ENCODE measurements at regions not wholly inside any gene's neighbourhood (a gene's known extent, or its start where the extent isn't known, plus 50 kb on each side); places are given as distances from the start of the nearest gene placed in this dataset.

- POLR2A ChIA-PET = no interaction called here
- DNase-seq (ENCODE audit: low read depth, low spot score) = no peak
- H3K4me3 ChIP-seq (ENCODE audit: low read depth, low read length) = no peak overlapping the region
- CTCF ChIA-PET = no interaction called here
- TF ChIP-seq CTCF (IDR thresholded peaks at IDR 0.05; ENCODE audit: insufficient read depth, low read length, missing control alignments) = no peak
Measured at GRCh38 chr5:58285900-58286299, 174.0 kb downstream of the PLK2 start.

GRCh38 chr5:58284886-58285285 is 175.0 kb downstream of the PLK2 start:
- H3K4me3 ChIP-seq (ENCODE audit: low read depth, low read length) = no peak overlapping the region
- ChIA-PET POLR2A (no interaction called here), CTCF (interaction anchor here (1.0 kb wide), 1 partner anchor 11 kb away, joined by 3 read pairs; no protein-coding TSS in a partner anchor)
- no peak for TF ChIP-seq CTCF (IDR thresholded peaks at IDR 0.05; ENCODE audit: insufficient read depth, low read length, missing control alignments)
- no peak for DNase-seq (ENCODE audit: low read depth, low spot score)

- ChIA-PET POLR2A (interaction anchor here (0.7 kb wide), 1 partner anchor 35 kb away, joined by 3 read pairs; no protein-coding TSS in a partner anchor), CTCF (no interaction called here)
- no peak for TF ChIP-seq CTCF (IDR thresholded peaks at IDR 0.05; ENCODE audit: insufficient read depth, low read length, missing control alignments)
- no peak overlapping the region for H3K4me3 ChIP-seq (ENCODE audit: low read depth, low read length)
- no peak for DNase-seq (ENCODE audit: low read depth, low spot score)
Measured at GRCh38 chr5:58281189-58281588, 178.7 kb downstream of the PLK2 start.

- CTCF ChIA-PET = no interaction called here
- POLR2A ChIA-PET = no interaction called here
- no peak for DNase-seq (ENCODE audit: low read depth, low spot score)
- H3K4me3 ChIP-seq (ENCODE audit: low read depth, low read length) = no peak overlapping the region
- TF ChIP-seq CTCF (IDR thresholded peaks at IDR 0.05; ENCODE audit: insufficient read depth, low read length, missing control alignments) = no peak
Measured at GRCh38 chr5:58279259-58279658, 180.6 kb downstream of the PLK2 start.

GRCh38 chr5:58276431-58276830 is 183.5 kb downstream of the PLK2 start:
- no peak for DNase-seq (ENCODE audit: low read depth, low spot score)
- no peak overlapping the region for H3K4me3 ChIP-seq (ENCODE audit: low read depth, low read length)
- TF ChIP-seq CTCF (IDR thresholded peaks at IDR 0.05; ENCODE audit: insufficient read depth, low read length, missing control alignments) = no peak
- CTCF ChIA-PET = interaction anchor here (1.2 kb wide), 1 partner anchor 16 kb away, joined by 3 read pairs; no protein-coding TSS in a partner anchor
- POLR2A ChIA-PET = no interaction called here

- DNase-seq (ENCODE audit: low read depth, low spot score) = no peak
- POLR2A ChIA-PET = no interaction called here
- TF ChIP-seq CTCF (IDR thresholded peaks at IDR 0.05; ENCODE audit: insufficient read depth, low read length, missing control alignments) = no peak
- CTCF ChIA-PET = interaction anchor here (1.2 kb wide), 1 partner anchor 15 kb away, joined by 3 read pairs; no protein-coding TSS in a partner anchor
- H3K4me3 ChIP-seq (ENCODE audit: low read depth, low read length) = no peak overlapping the region
Measured at GRCh38 chr5:58275516-58275915, 184.4 kb downstream of the PLK2 start.

Data from AG04449 (cell line).